ENCODE measurements at regions not wholly inside any gene's neighbourhood (a gene's known extent, or its start where the extent isn't known, plus 50 kb on each side); places are given as distances from the start of the nearest gene placed in this dataset.

DNA sequence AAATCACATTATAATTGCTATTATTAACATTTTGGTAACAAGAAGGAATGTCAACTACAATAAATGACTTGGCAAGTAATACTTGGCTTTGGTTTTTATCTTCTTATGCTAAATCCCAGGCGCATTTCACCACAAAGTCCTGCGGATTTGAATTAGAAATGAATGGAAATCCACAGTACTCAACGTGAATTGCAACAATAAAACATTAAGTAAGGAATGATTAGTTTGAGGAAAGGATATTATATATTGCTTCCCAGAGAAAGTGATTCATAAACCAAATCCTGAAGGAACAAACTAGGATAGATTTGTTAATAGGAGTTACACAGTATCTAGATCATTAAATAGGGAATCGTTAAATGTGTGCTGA lies 1089.7 kb downstream of the TRHDE start:
- no peak for DNase-seq

DNA sequence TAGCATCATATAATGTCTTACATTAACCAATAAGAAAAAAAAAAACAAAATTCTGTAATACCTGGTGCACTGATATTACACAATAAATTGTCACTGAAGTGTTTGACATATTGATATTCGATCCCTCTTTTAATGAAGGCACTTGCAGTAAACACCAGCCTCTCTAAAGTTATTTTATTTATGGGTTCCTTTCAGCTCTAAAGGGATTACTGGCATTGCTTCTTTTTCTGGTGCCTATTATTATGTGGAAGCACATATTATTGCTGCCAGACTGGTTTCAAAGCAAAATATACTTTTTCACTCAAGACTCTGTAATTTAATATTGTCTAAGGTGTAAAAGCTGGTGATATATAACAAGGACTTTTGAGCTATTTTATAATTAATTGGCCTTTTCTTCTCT lies 1090.5 kb downstream of the TRHDE start:
- DNase-seq, result no peak

DNA sequence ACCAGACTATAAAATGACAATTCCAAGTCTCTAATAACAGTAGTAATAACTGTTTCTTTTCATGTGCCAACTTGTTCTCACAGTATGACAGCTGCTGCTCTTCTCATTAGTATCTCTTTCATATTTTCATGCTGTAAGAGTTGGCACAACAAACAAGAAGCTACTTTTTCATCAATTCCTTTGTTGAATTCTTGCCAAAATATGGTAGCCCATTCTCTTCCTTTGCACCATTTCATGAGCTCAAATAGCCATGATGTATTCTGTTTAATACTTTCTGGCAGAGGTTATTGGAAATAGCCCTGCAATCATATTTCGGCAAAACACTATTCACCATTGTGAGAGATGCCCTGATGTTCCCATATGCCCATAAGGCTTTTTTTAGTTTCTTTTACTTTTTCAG lies 1100.7 kb downstream of the TRHDE start:
- DNase-seq, result no peak

DNA sequence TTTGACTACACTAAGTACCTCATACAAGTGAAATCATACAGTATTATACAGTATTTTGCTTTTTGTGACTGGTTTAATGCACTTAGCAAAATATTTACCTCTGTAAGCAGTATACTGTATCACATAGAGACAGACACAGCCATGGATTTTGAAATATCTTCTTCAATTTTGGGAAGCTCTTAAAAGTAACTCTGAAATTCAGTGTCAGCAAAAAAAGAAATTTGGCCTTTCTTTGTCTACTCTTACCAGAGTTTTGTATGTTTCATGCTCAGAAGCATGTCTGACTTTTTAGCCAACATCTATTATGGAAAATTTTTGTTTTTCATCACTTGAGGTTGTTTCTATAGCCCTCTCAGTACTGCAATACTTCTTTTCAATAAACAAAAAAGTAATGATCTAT lies 1102.2 kb downstream of the TRHDE start:
- no peak for DNase-seq

DNA sequence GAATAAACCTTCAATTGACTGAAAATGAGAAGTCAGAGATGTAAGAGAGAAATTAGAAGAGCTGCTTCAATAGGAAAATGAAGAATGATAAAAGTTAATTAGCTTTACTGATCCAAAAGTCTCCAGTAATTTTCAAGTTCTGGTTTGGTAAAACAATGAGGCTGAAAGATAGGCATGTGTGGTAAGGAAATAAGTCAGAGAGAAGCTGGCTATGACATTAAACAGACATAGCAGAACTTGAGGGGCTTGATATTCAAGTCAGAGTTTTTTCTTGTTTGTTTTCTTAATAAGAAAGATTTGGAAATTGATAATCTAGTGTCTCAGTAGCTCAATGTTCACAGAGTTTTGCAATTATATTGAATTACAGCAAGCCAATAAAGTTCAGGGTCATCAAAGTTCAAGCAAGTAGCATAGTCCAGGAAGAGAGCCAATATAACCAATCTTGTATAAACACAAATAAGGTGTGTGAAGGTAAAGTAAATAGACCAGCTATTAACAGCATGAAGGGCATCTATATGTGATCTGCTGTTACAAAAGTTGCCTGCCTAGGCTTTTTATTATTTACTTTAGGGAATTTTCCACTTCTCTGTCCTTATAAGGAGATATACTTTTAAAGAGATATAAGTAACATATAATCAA lies 1111.5 kb downstream of the TRHDE start:
- no peak for DNase-seq

DNA sequence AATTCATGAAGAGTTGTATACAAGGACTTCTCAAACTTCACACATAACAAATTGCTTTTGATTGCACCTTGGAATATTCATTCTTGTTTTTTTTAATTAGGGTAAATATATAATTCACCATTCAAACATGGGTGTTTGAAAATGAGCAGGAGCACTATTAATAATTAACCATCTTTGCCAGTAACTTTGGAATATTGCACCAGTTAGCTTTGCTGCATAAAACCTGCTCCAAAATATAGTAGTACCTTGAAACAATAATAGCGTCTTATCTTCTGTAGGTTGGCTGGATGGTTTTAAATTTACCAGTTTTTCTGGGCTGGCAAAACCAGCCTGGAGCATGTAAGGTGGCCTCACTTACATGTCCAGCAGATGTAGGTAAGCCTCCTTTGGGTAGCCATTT lies 1112.4 kb downstream of the TRHDE start:
- no peak for DNase-seq

DNA sequence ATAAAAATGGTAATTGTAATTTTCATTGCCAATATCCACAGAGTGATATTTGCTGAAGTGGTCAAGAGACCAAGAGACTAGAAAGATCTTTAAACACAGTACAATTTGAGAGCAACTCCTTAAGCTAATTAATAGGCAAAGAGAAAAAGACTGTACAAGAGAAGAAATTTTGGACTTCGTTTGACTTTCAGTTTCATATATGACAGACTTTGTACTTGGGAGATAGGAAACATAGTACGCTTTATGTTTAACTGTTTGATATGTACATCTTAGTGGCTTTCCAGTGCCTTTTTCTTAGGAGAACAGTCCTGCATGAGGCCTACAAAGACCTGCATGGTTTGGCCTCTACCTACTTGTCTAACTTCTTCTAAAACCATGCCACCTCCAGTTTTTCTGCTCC lies 1118.1 kb downstream of the TRHDE start:
- no peak for DNase-seq

DNA sequence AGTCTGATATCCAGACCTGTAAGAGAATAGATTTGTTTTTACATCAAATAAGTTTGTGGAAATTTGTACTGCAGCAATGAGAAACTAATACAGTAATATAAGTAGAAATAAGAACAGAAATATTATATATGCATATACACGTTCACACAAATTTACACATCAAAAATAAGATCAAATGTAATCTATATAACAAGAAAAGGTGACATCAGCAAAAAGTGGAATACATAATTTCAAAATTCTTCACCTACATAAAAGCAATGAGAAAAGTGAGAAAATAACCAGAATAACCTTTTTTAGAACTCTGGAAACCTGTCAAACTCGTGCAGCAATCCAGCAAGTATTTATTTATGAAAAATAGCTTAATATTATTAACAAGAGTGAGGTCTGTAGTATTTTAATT lies 1124.6 kb upstream of the ATXN7L3B start:
- DNase-seq, result no peak

DNA sequence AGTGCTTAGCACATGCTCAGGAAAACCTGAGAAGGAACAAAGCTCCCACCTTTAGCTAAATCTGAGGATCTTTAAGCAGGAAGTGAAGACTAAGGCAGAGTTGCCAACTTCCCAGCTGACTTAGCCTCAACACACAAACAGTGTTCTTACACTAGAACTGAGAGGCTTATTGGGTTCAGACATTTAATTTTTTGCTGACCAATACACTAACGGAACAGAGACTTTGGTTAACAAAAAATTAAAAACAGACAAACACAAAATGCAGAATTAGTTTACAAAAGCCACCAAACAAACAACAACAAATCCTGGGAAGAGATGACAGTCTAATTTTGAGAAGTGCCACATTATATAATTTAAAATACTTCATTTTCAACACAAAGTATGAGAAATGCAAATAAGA lies 1123.7 kb upstream of the ATXN7L3B start:
- DNase-seq, result no peak

DNA sequence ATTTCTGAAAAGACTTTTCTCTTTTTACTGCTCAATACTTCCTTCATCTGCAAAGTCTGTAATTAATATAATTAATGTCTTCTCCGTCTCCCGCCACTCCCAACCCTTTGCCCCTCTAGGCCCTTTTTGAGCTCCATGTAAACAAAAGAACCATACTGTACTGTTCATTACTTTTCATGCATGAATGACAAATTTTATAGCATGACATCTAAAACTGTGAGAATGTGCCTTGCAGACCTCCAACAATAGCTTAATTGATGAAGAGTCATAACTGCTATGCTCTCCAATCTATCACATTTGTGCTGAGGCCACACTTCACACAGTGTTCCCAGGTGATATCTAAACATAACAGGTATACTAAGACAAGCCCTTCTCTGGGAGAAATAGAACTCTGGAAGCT lies 1122.7 kb upstream of the ATXN7L3B start:
- no peak for DNase-seq

DNA sequence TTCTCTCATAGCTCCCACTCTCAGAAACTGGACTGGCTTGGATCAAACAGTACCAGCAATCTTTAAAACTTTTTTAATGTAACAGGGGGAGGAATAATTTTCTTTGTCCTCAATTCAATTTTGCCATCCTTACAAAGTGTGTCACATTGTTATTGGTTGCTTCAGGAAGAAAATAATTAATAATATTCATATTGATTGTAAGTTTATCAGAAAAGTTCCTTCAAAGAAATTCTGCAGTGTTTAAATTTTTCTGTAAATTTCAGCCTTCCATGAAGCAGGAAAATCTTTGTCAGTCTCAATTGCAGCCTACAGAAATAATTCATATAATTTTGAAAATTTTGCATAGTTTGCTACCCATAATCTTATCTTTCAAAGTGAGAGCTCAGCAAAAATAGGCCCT lies 1119.1 kb upstream of the ATXN7L3B start:
- no peak for DNase-seq

DNA sequence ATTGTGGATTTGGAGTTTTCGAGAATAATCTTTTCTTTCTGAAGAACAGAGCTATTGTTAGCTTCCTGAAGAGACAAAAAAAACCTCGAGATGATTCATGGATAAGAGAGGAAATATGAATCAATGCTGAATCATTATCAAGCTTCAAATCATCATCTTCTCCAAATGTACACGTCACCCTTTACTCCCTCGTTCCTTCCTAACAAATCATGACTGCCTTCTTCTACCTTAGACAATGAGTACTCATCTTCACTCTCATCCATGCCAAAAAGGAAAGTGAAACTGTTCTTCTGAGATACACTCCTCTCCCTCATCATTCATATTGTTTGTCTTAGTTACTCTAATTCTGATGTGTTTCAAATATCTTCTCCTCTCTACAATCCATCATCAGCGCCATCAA lies 1115.8 kb upstream of the ATXN7L3B start:
- no peak for DNase-seq

DNA sequence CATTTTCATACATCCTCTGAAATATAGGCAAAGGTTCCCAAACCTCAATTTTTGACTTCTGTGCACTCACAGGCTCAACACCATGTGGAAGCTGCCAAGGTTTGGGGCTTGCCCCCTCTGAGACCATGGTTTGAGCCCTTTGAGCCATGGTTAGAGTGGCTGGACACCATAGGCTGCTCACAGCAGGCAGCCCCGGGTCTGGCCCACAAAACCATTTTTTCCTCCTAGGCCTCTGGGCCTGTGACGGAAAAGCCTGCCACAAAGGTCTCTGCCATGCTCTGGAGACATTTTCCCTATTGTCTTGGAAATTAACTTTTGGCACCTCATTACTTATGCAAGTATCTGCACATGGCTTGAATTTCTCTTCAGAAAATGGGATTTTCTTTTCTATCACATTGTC lies 1113.2 kb upstream of the ATXN7L3B start:
- no peak for DNase-seq

DNA sequence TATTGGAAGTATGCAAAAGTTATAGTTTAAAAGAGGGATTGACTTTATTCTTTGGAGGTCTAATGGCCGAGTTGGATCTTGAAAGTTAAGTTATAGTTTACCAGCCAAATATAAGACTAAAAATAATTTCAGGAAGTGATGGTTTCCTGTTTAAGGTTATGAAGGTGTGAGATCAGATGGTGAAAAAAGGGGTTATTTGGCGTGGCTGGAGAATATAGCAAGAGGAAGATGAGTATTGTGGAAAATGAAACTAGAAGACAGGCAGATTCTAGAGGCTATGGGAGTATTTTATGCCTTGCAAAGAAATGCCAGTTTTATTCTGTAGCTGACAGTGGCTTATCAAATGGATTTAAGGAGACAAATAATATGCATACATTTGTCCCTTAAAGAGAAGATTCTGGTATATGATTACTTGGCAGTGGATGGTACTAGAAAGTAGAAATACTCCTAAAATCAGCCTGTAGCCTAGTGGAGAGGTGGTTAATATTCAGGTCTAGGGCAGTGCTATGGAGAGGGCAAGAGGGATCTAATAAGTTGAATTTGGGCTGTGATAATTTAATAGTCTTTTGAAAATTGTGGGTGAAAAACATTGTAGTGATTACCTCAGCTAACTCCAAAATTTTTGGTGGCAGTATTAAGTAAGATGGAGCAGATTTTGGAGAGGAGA lies 1091.8 kb upstream of the ATXN7L3B start:
- DNase-seq, result no peak

DNA sequence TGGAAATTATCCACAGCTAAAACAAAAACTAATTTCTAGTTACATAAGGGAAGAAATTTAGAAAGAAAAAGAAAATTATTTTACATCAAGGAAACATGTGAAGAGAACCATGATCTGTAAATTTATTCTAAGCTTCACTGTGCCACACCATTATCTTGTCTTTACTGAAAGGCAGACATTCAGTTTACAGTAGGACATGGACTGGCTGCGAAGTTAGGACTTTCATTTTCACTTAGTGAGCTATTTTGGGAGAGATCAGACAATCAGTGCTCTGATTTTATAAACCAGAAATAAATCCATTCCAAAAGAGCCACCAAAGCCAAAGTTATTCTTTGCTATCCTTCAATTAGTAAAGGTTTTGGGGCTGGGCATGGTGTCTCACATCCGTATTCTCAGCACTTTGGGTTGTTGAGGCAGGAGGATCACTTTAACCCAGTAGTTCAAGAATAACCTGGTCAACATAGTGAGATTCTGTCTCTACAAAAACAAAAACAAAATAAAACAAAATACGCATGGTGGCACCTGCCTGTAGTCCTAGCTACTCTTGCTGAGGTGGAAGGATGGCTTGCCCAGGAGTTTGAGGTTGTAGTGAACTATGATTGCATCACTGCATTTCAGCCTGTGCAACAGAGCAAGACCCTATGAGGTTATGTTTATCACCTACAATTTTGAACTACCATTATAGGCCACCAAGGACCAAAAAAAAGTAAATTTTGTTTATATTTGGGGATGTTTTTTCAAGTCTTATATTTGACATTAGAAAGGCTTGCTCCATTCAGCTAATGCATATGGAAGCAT lies 1084.8 kb upstream of the ATXN7L3B start:
- DNase-seq, result no peak

DNA sequence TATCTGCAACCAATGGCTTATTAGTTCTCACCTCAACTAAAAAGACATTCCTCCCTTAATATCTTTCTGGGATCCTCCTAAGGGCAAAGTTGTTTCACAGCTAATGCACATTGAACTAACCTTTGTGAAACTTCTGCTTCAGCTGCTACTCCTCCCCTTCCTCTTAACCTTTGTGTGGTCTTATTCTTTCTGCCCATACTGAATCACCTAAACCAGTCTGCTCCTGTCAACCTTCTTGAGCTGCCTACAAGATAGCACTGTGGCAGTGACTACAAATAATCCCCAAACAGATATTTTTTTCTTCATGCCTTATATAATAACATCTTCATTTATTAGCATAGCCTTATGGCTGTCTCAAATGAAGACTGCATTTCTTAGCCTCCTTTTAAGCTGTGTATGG lies 1077.4 kb upstream of the ATXN7L3B start:
- no peak for DNase-seq

DNA sequence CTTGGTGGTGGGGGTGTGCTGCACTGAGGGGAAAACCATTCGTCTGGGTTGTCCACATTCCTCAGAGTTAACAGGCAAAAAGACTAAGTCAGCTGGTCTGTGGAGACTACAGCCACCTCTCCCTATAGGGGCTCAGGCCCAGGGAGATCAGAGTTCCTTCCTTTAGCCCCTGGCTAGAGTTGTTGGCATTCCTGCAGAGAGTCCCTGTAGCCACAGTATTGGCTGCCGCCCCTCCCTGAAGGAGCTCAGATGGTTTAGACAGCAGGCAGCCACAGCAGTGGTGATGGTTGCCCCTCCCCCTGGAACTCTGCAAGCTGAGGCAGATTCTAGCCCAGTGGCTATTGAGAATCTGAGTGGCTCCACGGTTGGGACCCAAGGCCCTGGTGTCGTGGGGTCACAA lies 1072.5 kb upstream of the ATXN7L3B start:
- DNase-seq, result no peak

DNA sequence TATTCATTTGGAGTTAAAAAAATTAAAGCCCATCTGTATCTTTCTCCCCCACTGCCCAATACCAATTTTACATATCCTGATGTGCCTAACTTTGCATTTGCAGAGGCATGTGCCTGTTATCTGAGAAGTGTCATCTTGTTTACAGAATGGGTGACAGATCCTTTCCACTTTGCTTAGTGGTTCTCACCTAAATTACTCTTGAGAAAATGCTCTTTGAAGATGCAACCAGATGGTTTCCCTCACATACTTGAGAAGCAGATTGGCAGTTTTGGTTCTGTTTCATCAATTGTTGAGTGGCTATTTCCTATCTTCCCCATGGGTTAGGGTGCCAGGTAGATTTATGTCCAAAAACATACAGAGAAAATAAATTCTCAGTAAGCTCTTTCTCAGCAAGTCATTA lies 1051.4 kb upstream of the ATXN7L3B start:
- DNase-seq, result no peak

DNA sequence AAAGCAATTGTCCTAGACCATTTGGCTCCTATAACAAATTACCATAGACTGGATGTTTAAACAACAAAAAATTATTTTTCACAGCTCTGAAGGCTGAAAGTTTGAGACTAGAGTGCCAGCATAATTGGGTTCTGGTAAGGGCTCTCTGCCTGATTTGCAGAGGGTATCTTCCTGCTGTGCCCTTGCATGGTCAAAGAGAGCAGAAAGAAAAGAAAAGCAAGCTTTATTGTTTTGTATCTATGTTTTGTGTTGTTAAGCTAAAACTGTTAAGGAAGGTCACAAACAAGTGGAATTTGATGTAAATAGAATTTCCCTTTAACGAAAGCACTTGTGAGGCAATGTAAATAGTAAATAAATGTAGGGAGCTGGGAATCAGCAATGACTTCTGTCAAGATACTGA lies 1031.0 kb upstream of the ATXN7L3B start:
- DNase-seq, result no peak

DNA sequence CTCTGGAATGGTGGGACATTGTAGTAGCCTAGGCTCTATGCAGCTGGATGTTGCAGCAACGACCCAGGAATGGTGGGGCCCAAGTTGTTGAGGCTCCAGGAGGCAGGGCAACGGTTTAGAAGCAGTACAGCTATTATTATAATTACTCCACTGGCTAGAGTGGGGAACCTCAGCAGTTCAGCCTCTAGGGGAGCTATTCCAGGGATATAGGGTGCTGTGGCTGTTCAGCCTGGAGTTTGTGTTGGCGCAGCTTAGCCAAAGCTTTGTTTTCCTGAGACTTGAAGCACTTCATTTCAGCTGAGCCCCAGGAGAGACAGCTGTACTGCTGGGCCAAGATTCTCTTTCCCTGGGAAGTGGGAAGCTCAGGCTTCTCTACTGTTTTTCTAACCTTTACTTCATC lies 1023.0 kb upstream of the ATXN7L3B start:
- no peak for DNase-seq

DNA sequence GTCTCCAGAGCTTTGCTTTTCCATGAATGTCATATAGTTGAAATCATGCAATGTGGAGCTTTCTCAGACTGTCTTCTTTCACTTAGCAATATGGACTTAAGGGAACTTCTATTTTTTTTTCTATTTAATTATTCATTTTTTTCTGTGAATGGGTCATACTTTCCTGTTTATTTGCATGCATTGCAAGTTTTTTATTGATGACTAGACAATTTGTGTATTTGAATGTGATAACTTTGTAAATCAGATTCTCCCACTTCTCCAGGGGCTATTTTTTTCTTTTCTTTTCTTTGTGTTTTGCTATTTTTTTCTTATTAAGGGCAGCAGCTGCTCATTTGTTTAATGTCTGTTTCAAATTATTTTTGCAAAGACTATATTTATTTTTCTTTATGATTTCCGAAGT lies 1019.8 kb upstream of the ATXN7L3B start:
- no peak for DNase-seq

DNA sequence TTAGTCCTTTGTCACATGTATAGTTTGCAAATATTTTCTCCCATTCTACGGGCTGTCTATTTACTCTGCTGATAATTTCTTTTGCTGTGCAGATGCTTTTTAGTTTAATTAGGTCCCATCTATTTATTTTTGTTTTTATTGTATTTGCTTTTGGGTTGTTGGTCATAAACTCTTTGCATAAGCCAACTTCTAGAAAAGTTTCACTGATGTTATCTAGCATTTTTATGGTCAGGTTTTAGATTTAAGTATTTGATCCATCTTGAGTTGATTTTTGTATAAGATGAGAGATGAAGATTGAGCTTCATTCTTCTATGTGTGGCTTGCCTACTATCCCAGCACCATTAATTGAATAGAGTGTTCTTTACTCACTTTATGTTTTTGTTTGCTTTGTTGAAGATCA lies 1008.4 kb upstream of the ATXN7L3B start:
- no peak for DNase-seq

DNA sequence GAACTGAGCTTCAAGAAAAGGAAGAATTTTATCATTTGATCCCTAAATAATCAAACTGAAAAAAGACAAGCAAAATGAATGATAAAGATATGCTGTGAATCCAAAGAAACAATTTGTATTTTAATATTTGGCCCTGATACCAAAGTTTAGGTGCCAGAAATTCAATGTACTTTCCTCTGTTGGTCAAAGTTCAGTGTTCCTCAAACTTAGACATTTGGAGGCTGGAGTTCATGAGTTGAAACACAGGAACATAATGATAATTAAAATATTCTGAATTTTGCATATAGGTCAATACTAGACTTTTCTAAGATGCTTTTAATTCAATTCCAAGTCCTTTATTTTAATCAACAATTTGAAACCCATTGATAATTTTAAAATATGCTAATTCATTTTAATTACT lies 1007.7 kb upstream of the ATXN7L3B start:
- DNase-seq, result no peak

DNA sequence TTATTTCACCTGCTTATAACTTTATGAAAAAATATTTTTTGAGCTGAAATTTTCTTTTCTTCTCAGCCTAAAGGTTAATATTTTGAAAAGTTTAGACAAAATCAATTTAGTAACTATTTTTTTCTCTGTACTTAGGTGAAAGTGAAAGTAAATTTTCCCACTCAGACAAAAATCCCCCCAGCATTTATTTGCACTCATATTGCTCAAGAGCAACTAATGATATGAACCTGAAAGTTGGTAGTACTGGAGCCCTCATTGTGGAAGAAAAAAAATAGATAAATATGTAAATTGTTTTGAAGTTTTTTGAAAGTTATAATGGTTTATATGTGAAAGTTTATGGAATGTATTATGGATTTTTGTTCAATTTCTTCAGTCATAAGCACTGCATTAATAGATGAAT lies 1005.9 kb upstream of the ATXN7L3B start:
- no peak for DNase-seq

DNA sequence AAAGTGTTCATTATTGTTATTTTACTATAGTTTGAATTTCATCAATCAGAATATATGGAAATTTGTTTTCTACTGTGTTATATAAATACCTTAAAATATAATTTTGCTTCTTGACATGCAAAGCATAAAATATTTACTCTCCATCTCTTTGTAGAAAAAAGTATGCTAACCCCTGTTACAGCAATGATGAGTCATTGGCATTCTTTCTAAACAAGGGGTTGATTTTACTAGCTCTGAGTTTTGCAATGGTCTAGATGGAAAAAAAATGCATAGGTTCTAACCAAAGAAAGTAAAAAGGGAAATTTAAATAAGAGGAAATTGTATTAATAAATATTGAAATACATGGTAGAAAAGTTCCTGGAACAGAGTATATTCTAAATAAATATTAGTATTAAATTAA lies 990.2 kb upstream of the ATXN7L3B start:
- no peak for DNase-seq
